C1 segment of cervical spinal cord (tissue), 14 donors: ENCODE measurements at regions not wholly inside any gene's neighbourhood (a gene's known extent, or its start where the extent isn't known, plus 50 kb on each side); places are given as distances from the start of the nearest gene placed in this dataset.

Experiments
- DNase-seq, 14 donors: peaks; one replicate each; lab custom pipeline; 2025; lab: John Stamatoyannopoulos, UW

GRCh38 chr2:137729305-137729704 is 235.0 kb upstream of the HNMT start:
- no peak for DNase-seq

GRCh38 chr2:137737559-137737958 is 226.7 kb upstream of the HNMT start:
- no peak for DNase-seq

- DNase-seq = no peak
Observed at GRCh38 chr2:137741784-137742362, 222.4 kb upstream of the HNMT start.

GRCh38 chr2:137747509-137747908 is 216.8 kb upstream of the HNMT start:
- no peak for DNase-seq

GRCh38 chr2:137748533-137748932 is 215.7 kb upstream of the HNMT start:
- no peak for DNase-seq

- DNase-seq = no peak
Observed at GRCh38 chr2:137764646-137765045, 199.6 kb upstream of the HNMT start.

- no peak for DNase-seq
Observed at GRCh38 chr2:137769406-137769805, 194.9 kb upstream of the HNMT start.

- DNase-seq = no peak
Observed at GRCh38 chr2:137770166-137770565, 194.1 kb upstream of the HNMT start.

GRCh38 chr2:137771064-137771463 is 193.2 kb upstream of the HNMT start:
- DNase-seq = no peak

- no peak for DNase-seq
Observed at GRCh38 chr2:137772451-137772850, 191.8 kb upstream of the HNMT start.

- DNase-seq = no peak
Observed at GRCh38 chr2:137775529-137775928, 188.7 kb upstream of the HNMT start.

- DNase-seq = no peak
Observed at GRCh38 chr2:137776697-137777096, 187.6 kb upstream of the HNMT start.

- no peak for DNase-seq
Observed at GRCh38 chr2:137797641-137798040, 166.6 kb upstream of the HNMT start.

- no peak for DNase-seq
Observed at GRCh38 chr2:137799600-137799999, 164.7 kb upstream of the HNMT start.

GRCh38 chr2:137800386-137800785 is 163.9 kb upstream of the HNMT start:
- DNase-seq = no peak

- DNase-seq = no peak
Observed at GRCh38 chr2:137801228-137801627, 163.0 kb upstream of the HNMT start.

GRCh38 chr2:137802038-137802437 is 162.2 kb upstream of the HNMT start:
- no peak for DNase-seq

- DNase-seq = no peak
Observed at GRCh38 chr2:137806068-137806805, 158.0 kb upstream of the HNMT start.

- DNase-seq = no peak
Observed at GRCh38 chr2:137809252-137809651, 155.0 kb upstream of the HNMT start.

- DNase-seq = no peak
Observed at GRCh38 chr2:137809837-137810236, 154.4 kb upstream of the HNMT start.

- no peak for DNase-seq
Observed at GRCh38 chr2:137812517-137812916, 151.8 kb upstream of the HNMT start.

- DNase-seq = no peak
Observed at GRCh38 chr2:137813176-137813575, 151.1 kb upstream of the HNMT start.

GRCh38 chr2:137817058-137817457 is 147.2 kb upstream of the HNMT start:
- no peak for DNase-seq

- DNase-seq = no peak
Observed at GRCh38 chr2:137823196-137823595, 141.1 kb upstream of the HNMT start.
